ENCODE measurements at regions not wholly inside any gene's neighbourhood (a gene's known extent, or its start where the extent isn't known, plus 50 kb on each side); places are given as distances from the start of the nearest gene placed in this dataset.
"Not testable (repeated sequence)": the region's sequence is repeated elsewhere in the genome, so short reads cannot be mapped to it uniquely, and the experiment has no call there.

GRCh38 chr5:21360754-21361153 is 1372.8 kb upstream of the CDH18 start:
- DNase-seq (ENCODE audit: low spot score); FAIRE-seq; H3K4me1 ChIP-seq (ENCODE audit: insufficient read depth, low read length); H4K20me1 ChIP-seq (ENCODE audit: insufficient read depth, low read length); H2AFZ ChIP-seq (ENCODE audit: low read length); H3K4me3 ChIP-seq (replicated peaks in 1 of 3; ENCODE audit: insufficient read depth in 1 of 3, low read depth in 2 of 3, low read length in 3 of 3); H3K27ac ChIP-seq (ENCODE audit: extremely low read length, insufficient read depth, low read length); BruUV-seq (replicated peaks); H3K79me2 ChIP-seq (ENCODE audit: insufficient read depth, low read length); intact Hi-C loops (cut with micrococcal nuclease; ENCODE audit: unreplicated experiment); POLR2A ChIA-PET; H3K9me3 ChIP-seq (ENCODE audit: low read length); H3K36me3 ChIP-seq (replicated peaks in 1 of 2; ENCODE audit: control insufficient read depth in 1 of 2, insufficient read depth in 2 of 2, low read length in 2 of 2); CTCF ChIA-PET (ENCODE audit: low intra/inter-chr PET ratio, low total read pairs); H3K9ac ChIP-seq (ENCODE audit: insufficient read depth, low read depth, low read length); H3K4me2 ChIP-seq (ENCODE audit: low read depth, low read length); H3K27me3 ChIP-seq (ENCODE audit: control insufficient read depth in 1 of 2, insufficient read depth in 2 of 2, low read length in 2 of 2); in situ Hi-C loops (cut with HindIII; ENCODE audit: extremely low pct_ligation_motif_present, low pct_unique_long_range_greater_than_20kb); ATAC-seq: not testable (repeated sequence)
- 0 out of 4 replicates have a peak, but pooled peaks of 1 of the 2 experiments have one; percentile 10 for TF ChIP-seq MAFK (conservative IDR thresholded peaks at IDR 0.05 in 1 of 2, IDR thresholded peaks at IDR 0.05 in 1 of 2; ENCODE audit: low read length in 2 of 2)

- POLR2A ChIA-PET = not testable (repeated sequence)
Observed at GRCh38 chr5:21341948-21342261, 1353.9 kb upstream of the CDH18 start.

GRCh38 chr5:21341203-21341947 is 1353.4 kb upstream of the CDH18 start:
- CTCF ChIA-PET (ENCODE audit: low intra/inter-chr PET ratio, low total read pairs); H2AFZ ChIP-seq (ENCODE audit: low read length); H3K4me3 ChIP-seq (replicated peaks in 1 of 3; ENCODE audit: insufficient read depth in 1 of 3, low read depth in 2 of 3, low read length in 3 of 3); H3K36me3 ChIP-seq (replicated peaks in 1 of 2; ENCODE audit: control insufficient read depth in 1 of 2, insufficient read depth in 2 of 2, low read length in 2 of 2); POLR2A ChIA-PET; H3K27ac ChIP-seq (ENCODE audit: extremely low read length, insufficient read depth, low read length); in situ Hi-C loops (cut with HindIII; ENCODE audit: extremely low pct_ligation_motif_present, low pct_unique_long_range_greater_than_20kb); H3K4me1 ChIP-seq (ENCODE audit: insufficient read depth, low read length); intact Hi-C loops (cut with micrococcal nuclease; ENCODE audit: unreplicated experiment); FAIRE-seq; H3K27me3 ChIP-seq (ENCODE audit: control insufficient read depth in 1 of 2, insufficient read depth in 2 of 2, low read length in 2 of 2); H4K20me1 ChIP-seq (ENCODE audit: insufficient read depth, low read length); H3K9me3 ChIP-seq (ENCODE audit: low read length); ATAC-seq; DNase-seq (ENCODE audit: low spot score); H3K4me2 ChIP-seq (ENCODE audit: low read depth, low read length); BruUV-seq (replicated peaks); H3K79me2 ChIP-seq (ENCODE audit: insufficient read depth, low read length); H3K9ac ChIP-seq (ENCODE audit: insufficient read depth, low read depth, low read length): not testable (repeated sequence)
- 86% methylated on average over 16 of the region's 68 CpGs for WGBS (ENCODE audit: low lambda C conversion rate)

More at GRCh38 chr5:21341948-21342261, 1353.9 kb upstream of the CDH18 start:
- CTCF ChIA-PET (ENCODE audit: low intra/inter-chr PET ratio, low total read pairs); DNase-seq (ENCODE audit: low spot score); H3K27ac ChIP-seq (ENCODE audit: extremely low read length, insufficient read depth, low read length); H3K4me2 ChIP-seq (ENCODE audit: low read depth, low read length); H3K4me3 ChIP-seq (replicated peaks in 1 of 3; ENCODE audit: insufficient read depth in 1 of 3, low read depth in 2 of 3, low read length in 3 of 3); H4K20me1 ChIP-seq (ENCODE audit: insufficient read depth, low read length); H3K9ac ChIP-seq (ENCODE audit: insufficient read depth, low read depth, low read length); H3K9me3 ChIP-seq (ENCODE audit: low read length); FAIRE-seq; H2AFZ ChIP-seq (ENCODE audit: low read length); H3K79me2 ChIP-seq (ENCODE audit: insufficient read depth, low read length); in situ Hi-C loops (cut with HindIII; ENCODE audit: extremely low pct_ligation_motif_present, low pct_unique_long_range_greater_than_20kb); BruUV-seq (replicated peaks); H3K27me3 ChIP-seq (ENCODE audit: control insufficient read depth in 1 of 2, insufficient read depth in 2 of 2, low read length in 2 of 2); H3K4me1 ChIP-seq (ENCODE audit: insufficient read depth, low read length); H3K36me3 ChIP-seq (replicated peaks in 1 of 2; ENCODE audit: control insufficient read depth in 1 of 2, insufficient read depth in 2 of 2, low read length in 2 of 2); ATAC-seq; intact Hi-C loops (cut with micrococcal nuclease; ENCODE audit: unreplicated experiment): not testable (repeated sequence)
- 29% methylated on average over 2 of the region's 3 CpGs for WGBS (ENCODE audit: low lambda C conversion rate)
